ENCODE measurements at regions not wholly inside any gene's neighbourhood (a gene's known extent, or its start where the extent isn't known, plus 50 kb on each side); places are given as distances from the start of the nearest gene placed in this dataset.

GRCh38 chr12:32036477-32037263, 70.0 kb upstream of the BICD1 start (continued):
- TF ChIP-seq JUNB (IDR thresholded peaks at IDR 0.05) (no peak), TARDBP (IDR thresholded peaks at IDR 0.05; ENCODE audit: borderline replicate concordance) (no peak), POU2F2 (IDR thresholded peaks at IDR 0.05; ENCODE audit: borderline replicate concordance, low read depth, low read length) (no peak), ZNF384 (IDR thresholded peaks at IDR 0.05; ENCODE audit: borderline replicate concordance, low read depth, low read length) (no peak), ZNF217 (IDR thresholded peaks at IDR 0.05) (no peak), JUND (IDR thresholded peaks at IDR 0.05; ENCODE audit: low read depth, low read length) (no peak), IRF4 (IDR thresholded peaks at IDR 0.05; ENCODE audit: low read depth, low read length) (no peak)
- TF ChIP-seq, protein P1, sequence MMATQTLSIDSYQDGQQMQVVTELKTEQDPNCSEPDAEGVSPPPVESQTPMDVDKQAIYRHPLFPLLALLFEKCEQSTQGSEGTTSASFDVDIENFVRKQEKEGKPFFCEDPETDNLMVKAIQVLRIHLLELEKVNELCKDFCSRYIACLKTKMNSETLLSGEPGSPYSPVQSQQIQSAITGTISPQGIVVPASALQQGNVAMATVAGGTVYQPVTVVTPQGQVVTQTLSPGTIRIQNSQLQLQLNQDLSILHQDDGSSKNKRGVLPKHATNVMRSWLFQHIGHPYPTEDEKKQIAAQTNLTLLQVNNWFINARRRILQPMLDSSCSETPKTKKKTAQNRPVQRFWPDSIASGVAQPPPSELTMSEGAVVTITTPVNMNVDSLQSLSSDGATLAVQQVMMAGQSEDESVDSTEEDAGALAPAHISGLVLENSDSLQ (IDR thresholded peaks at IDR 0.05) = no peak
- TF ChIP-seq, protein P2, sequence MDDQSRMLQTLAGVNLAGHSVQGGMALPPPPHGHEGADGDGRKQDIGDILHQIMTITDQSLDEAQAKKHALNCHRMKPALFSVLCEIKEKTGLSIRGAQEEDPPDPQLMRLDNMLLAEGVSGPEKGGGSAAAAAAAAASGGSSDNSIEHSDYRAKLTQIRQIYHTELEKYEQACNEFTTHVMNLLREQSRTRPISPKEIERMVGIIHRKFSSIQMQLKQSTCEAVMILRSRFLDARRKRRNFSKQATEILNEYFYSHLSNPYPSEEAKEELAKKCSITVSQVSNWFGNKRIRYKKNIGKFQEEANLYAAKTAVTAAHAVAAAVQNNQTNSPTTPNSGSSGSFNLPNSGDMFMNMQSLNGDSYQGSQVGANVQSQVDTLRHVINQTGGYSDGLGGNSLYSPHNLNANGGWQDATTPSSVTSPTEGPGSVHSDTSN (IDR thresholded peaks at IDR 0.05; ENCODE audit: insufficient replicate concordance, low read depth, low read length) = no peak

GRCh38 chr12:32039347-32039746, 67.3 kb upstream of the BICD1 start:
- no TSS peak for BruUV-seq (replicated peaks)
- ChIA-PET POLR2A (no interaction called here), CTCF (interaction anchor here (0.5 to 0.7 kb wide), 2 partner anchors 25 to 146 kb away, joined by 3 to 4 read pairs; no protein-coding TSS in a partner anchor), RAD21 (ENCODE audit: unreplicated experiment) (no interaction called here), SMC1A (ENCODE audit: uncharacterized antibody, unreplicated experiment) (no interaction called here)
- Histone ChIP-seq H3K79me2 (ENCODE audit: control insufficient read depth, insufficient read depth, low read length) (no peaks in the 10 kb centered on the region), H3K4me1 (ENCODE audit: control insufficient read depth, insufficient read depth, low read length) (no peaks in the 10 kb centered on the region), H3K4me2 (ENCODE audit: control insufficient read depth, insufficient read depth) (no peak overlapping the region), H3K36me3 (ENCODE audit: control insufficient read depth in 2 of 2, insufficient read depth in 2 of 2, low read length in 1 of 2) (no peaks in the 10 kb centered on the region), H3K27me3 (replicated peaks in 1 of 2; ENCODE audit: control insufficient read depth in 2 of 2, insufficient read depth in 2 of 2, low read length in 1 of 2) (no peaks in the 10 kb centered on the region), H2AFZ (ENCODE audit: control insufficient read depth, low read depth, low read length) (no peak overlapping the region), H3K9ac (ENCODE audit: control insufficient read depth, insufficient read depth, low read length) (no peak overlapping the region), H3K9me3 (replicated peaks; ENCODE audit: control insufficient read depth, insufficient read depth, low read length) (peaks cover 8% of the 10 kb centered on the region), H3K27ac (ENCODE audit: control insufficient read depth, insufficient read depth) (no peak overlapping the region), H3K4me3 (no peak overlapping the region), H4K20me1 (ENCODE audit: control insufficient read depth, insufficient read depth) (no peaks in the 10 kb centered on the region)
- ATAC-seq = no peak
- DNase-seq (ENCODE audit: low read depth, low spot score) = no peak
- FAIRE-seq = no peak
- in situ Hi-C loops (cut with MboI) = no loop called here
- intact Hi-C loops (cut with micrococcal nuclease; ENCODE audit: unreplicated experiment) = no loop called here
- 84% methylated on average over 9 of the region's 9 CpGs for WGBS (ENCODE audit: insufficient coverage, insufficient replicate concordance, low lambda C conversion rate, missing lambda C conversion rate)
- TF ChIP-seq BHLHE40 (IDR thresholded peaks at IDR 0.05; ENCODE audit: borderline replicate concordance in 1 of 2, low read depth in 2 of 2, low read length in 1 of 2) = no peak
- no peak for TF ChIP-seq RAD51 (IDR thresholded peaks at IDR 0.05)
- TF ChIP-seq NKRF (conservative IDR thresholded peaks at IDR 0.05) = no peak
- TF ChIP-seq LARP7 (IDR thresholded peaks at IDR 0.05) = no peak
- no peak for TF ChIP-seq SIN3A (IDR thresholded peaks at IDR 0.05; ENCODE audit: low read depth, low read length)
- TF ChIP-seq CREM (IDR thresholded peaks at IDR 0.05; ENCODE audit: low read depth) = no peak
- TF ChIP-seq HCFC1 (IDR thresholded peaks at IDR 0.05; ENCODE audit: low read length) = no peak
- no peak for TF ChIP-seq CEBPB (IDR thresholded peaks at IDR 0.05; ENCODE audit: borderline replicate concordance in 1 of 2, low read depth in 2 of 2, low read length in 2 of 2)

Measured in GM12878 (cell line).